A549 (cell line): ENCODE measurements at regions not wholly inside any gene's neighbourhood (a gene's known extent, or its start where the extent isn't known, plus 50 kb on each side); places are given as distances from the start of the nearest gene placed in this dataset.
"Not testable (repeated sequence)": the region's sequence is repeated elsewhere in the genome, so short reads cannot be mapped to it uniquely, and the experiment has no call there.

Experiments used
- ATAC-seq, 2 experiments: fragments of 200-7000 bp in 1 of 2; fragments of >200 bp in 1 of 2; cut with Nextera tagmentation in 1 of 2; cut with Tn5 transposase in 1 of 2; 3 replicates each; pipeline versions ENCODE4 v1.8.0 to v1.9.1; 2018 to 2020; ENCODE audit warnings: mild to moderate bottlenecking in 1 of 2, moderate library complexity in 1 of 2
- CTCF ChIA-PET: fragments of 300-600 bp; sonication (Branson Sonifier 250); formaldehyde crosslinking; extraction: SDS; loops from one replicate; lab custom pipeline; 2021; ENCODE audit warnings: antibody characterized with exemption, inconsistent platforms; lab: Yijun Ruan, JAX
- POLR2A ChIA-PET: fragments of 350-600 bp; formaldehyde crosslinking; extraction: SDS; loops from one replicate; lab custom pipeline; 2021; ENCODE audit warnings: antibody characterized with exemption, inconsistent platforms; lab: Yijun Ruan, JAX
- DNase-seq, 2 experiments: peaks; one replicate each; pipeline versions ENCODE4 v3.0.0 to v3.0.0-alpha.2; 2011 to 2016; ENCODE audit warnings: low read depth in 1 of 2, low spot score in 1 of 2
- FAIRE-seq: peaks from 2 replicates; lab custom pipeline; 2011; peaks lifted over from hg19 to GRCh38; lab: Jason Lieb, UNC
- H3K27ac ChIP-seq, 2 experiments: fragments of >200 bp; sonication (Bioruptor Twin); formaldehyde crosslinking; 3 replicates each; pipeline ENCODE4 v1.5.1; 2016 to 2017
- H3K4me1 ChIP-seq: fragments of >200 bp; sonication (Bioruptor Twin); formaldehyde crosslinking; 3 replicates; pipeline ENCODE4 v1.6.1; 2016
- H3K4me2 ChIP-seq: fragments of >200 bp; sonication (Bioruptor Twin); formaldehyde crosslinking; 3 replicates; pipeline ENCODE4 v1.6.1; 2016
- H3K4me3 ChIP-seq: fragments of >200 bp; sonication (Bioruptor Twin); formaldehyde crosslinking; 3 replicates; pipeline ENCODE4 v1.5.1; 2016
- H3K9me3 ChIP-seq: fragments of >200 bp; sonication (Bioruptor Twin); formaldehyde crosslinking; 3 replicates; pipeline ENCODE4 v1.6.1; 2016
- BHLHE40 ChIP-seq: IDR thresholded peaks from 2 replicates; pipeline ENCODE4 v1.6.1; 2012; ENCODE audit warnings: low read depth, low read length, inconsistent platforms
- CHD2 ChIP-seq: fragments of 150-350 bp; IDR thresholded peaks from 2 replicates; pipeline ENCODE4 v1.6.1; 2014; ENCODE audit warnings: low read length; ENCODE audit not compliant: partially characterized antibody
- FOSL2 ChIP-seq, 2 experiments: fragments of 450-650 bp in 1 of 2; fragments of >200 bp in 1 of 2; sonication (Bioruptor Twin) in 1 of 2; formaldehyde crosslinking; IDR thresholded peaks; 2 replicates each; pipeline versions ENCODE4 v1.5.0 to v1.6.1; 2016 to 2020; ENCODE audit warnings: mild to moderate bottlenecking in 1 of 2, moderate library complexity in 1 of 2
- PHF8 ChIP-seq: fragments of 200-600 bp; sonication (generic); IDR thresholded peaks from 2 replicates; pipeline ENCODE4 v1.6.1; 2016; ENCODE audit warnings: low read depth, mild to moderate bottlenecking, antibody characterized with exemption, moderate library complexity, borderline replicate concordance
- RARB ChIP-seq: fragments of 250-450 bp; sonication (Bioruptor Pico); IDR thresholded peaks from 2 replicates; pipeline ENCODE4 v1.8.0; 2021; ENCODE audit warnings: mild to moderate bottlenecking, moderate library complexity
- RCOR1 ChIP-seq: fragments of 150-350 bp; IDR thresholded peaks from 2 replicates; pipeline ENCODE4 v1.6.1; 2014; ENCODE audit warnings: antibody characterized with exemption, low read length, low read depth
- RFX5 ChIP-seq: fragments of 450-650 bp; IDR thresholded peaks from 2 replicates; pipeline ENCODE4 v1.7.1; 2014; ENCODE audit warnings: antibody characterized with exemption, mild to moderate bottlenecking, moderate library complexity
- TP53 ChIP-seq: fragments of 250-450 bp; sonication (Bioruptor Pico); IDR thresholded peaks from 2 replicates; pipeline ENCODE4 v1.5.0; 2021; ENCODE audit warnings: mild to moderate bottlenecking, moderate library complexity
- ZNF302 ChIP-seq: fragments of 250-450 bp; sonication (Bioruptor Pico); IDR thresholded peaks from 2 replicates; pipeline ENCODE4 v1.9.0; 2021; ENCODE audit warnings: inconsistent platforms, mild to moderate bottlenecking, moderate library complexity
- WGBS: methylation state at CpG from one replicate; pipeline ENCODE4 v1.1.6; 2017; ENCODE audit errors: missing lambda C conversion rate; 5-methylcytosine and 5-hydroxymethylcytosine counted together
- TF ChIP-seq, protein P1 (sequence below): fragments of 250-450 bp; sonication (Bioruptor Pico); IDR thresholded peaks from 2 replicates; pipeline ENCODE4 v1.5.0; 2021; ENCODE audit warnings: mild to moderate bottlenecking, moderate library complexity, borderline replicate concordance
- TF ChIP-seq, protein P2 (sequence below): fragments of 450-650 bp; IDR thresholded peaks from 2 replicates; pipeline ENCODE4 v1.6.1; 2014; ENCODE audit warnings: antibody characterized with exemption
- TF ChIP-seq, protein P3 (sequence below): fragments of >200 bp; sonication (Bioruptor Twin); formaldehyde crosslinking; IDR thresholded peaks from 3 replicates; pipeline ENCODE4 v1.5.1; 2016
- TF ChIP-seq, protein P4 (sequence below): fragments of 250-450 bp; sonication (Bioruptor Pico); IDR thresholded peaks from 2 replicates; pipeline ENCODE4 v1.5.0; 2020; ENCODE audit warnings: low read depth, mild to moderate bottlenecking, moderate library complexity

DNA sequence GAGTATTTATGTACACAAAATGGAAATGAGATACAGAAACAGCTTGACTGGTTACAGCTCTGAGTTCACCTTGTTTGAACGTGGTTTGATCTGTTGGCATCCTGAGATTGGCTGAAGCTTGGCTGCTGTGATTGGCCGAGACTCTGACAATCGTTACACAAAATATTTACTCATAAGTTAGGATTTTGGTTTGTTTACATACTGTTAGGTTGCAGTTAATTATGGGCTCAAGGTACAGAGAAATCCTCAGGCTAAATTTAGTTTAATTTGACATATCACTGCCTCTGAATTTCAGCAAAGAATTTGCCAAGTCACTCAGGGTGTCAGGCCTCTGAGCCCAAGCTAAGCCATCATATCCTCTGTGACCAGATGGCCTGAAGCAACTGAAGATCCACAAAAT is 227.3 kb downstream of the COPRS start:
- Histone ChIP-seq H3K4me1 (no peaks in the 10 kb centered on the region), H3K4me2 (no peak overlapping the region), H3K9me3 (peaks cover 6% of the 10 kb centered on the region; the same call in 2 of the 3 replicates), H3K4me3 (no peak overlapping the region), H3K27ac (no peak overlapping the region)
- TF ChIP-seq, protein P1, sequence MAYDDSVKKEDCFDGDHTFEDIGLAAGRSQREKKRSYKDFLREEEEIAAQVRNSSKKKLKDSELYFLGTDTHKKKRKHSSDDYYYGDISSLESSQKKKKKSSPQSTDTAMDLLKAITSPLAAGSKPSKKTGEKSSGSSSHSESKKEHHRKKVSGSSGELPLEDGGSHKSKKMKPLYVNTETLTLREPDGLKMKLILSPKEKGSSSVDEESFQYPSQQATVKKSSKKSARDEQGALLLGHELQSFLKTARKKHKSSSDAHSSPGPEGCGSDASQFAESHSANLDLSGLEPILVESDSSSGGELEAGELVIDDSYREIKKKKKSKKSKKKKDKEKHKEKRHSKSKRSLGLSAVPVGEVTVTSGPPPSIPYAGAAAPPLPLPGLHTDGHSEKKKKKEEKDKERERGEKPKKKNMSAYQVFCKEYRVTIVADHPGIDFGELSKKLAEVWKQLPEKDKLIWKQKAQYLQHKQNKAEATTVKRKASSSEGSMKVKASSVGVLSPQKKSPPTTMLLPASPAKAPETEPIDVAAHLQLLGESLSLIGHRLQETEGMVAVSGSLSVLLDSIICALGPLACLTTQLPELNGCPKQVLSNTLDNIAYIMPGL: no peak
- no peak for TF ChIP-seq FOSL2 (IDR thresholded peaks at IDR 0.05)
- no peak for TF ChIP-seq FOSL2 (CRISPR knock-in tag; IDR thresholded peaks at IDR 0.05)
- TF ChIP-seq ZNF302: no peak
- TF ChIP-seq RCOR1: no peak
- TF ChIP-seq, protein P2, sequence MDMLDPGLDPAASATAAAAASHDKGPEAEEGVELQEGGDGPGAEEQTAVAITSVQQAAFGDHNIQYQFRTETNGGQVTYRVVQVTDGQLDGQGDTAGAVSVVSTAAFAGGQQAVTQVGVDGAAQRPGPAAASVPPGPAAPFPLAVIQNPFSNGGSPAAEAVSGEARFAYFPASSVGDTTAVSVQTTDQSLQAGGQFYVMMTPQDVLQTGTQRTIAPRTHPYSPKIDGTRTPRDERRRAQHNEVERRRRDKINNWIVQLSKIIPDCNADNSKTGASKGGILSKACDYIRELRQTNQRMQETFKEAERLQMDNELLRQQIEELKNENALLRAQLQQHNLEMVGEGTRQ: no peak
- TF ChIP-seq RFX5: no peak
- TF ChIP-seq TP53 (CRISPR knock-in tag): no peak
- no peak for DNase-seq
- ATAC-seq: no peak
- no peak for FAIRE-seq
- ChIA-PET CTCF (interaction anchor here (1.6 kb wide), 1 partner anchor 211 kb away, joined by 5 read pairs; no protein-coding TSS in a partner anchor), POLR2A (no interaction called here)
- WGBS: 57% methylated on average over 3 of the region's 3 CpGs

DNA sequence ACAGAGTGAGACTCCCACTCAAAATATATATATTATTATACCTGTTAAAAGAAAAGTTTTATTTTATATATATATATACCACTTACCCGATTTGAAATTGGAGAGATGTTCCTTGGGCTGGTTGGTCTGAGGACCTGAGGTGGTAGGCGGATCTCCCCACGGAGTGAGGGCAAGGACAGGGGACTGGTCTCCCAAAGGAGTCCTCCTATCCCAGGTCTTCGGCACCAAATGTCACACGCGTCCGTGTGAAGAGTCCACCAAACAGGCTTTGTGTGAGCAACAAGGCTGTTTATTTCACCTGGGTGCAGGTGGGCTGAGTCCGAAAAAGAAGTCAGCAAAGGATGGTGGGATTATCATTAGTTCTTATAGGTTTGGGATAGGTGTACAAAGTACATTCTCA is 228.2 kb downstream of the COPRS start:
- DNase-seq, POLR2A ChIA-PET, ATAC-seq, H3K4me2 ChIP-seq, FAIRE-seq, H3K4me1 ChIP-seq, H3K4me3 ChIP-seq, H3K27ac ChIP-seq: not testable (repeated sequence)
- 67% methylated on average over 8 of the region's 8 CpGs for WGBS
- peaks cover 15% of the 10 kb centered on the region; the same call in 2 of the 3 replicates for H3K9me3 ChIP-seq
- CTCF ChIA-PET: interaction anchor here (1.6 to 2.3 kb wide), 2 partner anchors 211 to 212 kb away, joined by 5 to 6 read pairs; no protein-coding TSS in a partner anchor

DNA sequence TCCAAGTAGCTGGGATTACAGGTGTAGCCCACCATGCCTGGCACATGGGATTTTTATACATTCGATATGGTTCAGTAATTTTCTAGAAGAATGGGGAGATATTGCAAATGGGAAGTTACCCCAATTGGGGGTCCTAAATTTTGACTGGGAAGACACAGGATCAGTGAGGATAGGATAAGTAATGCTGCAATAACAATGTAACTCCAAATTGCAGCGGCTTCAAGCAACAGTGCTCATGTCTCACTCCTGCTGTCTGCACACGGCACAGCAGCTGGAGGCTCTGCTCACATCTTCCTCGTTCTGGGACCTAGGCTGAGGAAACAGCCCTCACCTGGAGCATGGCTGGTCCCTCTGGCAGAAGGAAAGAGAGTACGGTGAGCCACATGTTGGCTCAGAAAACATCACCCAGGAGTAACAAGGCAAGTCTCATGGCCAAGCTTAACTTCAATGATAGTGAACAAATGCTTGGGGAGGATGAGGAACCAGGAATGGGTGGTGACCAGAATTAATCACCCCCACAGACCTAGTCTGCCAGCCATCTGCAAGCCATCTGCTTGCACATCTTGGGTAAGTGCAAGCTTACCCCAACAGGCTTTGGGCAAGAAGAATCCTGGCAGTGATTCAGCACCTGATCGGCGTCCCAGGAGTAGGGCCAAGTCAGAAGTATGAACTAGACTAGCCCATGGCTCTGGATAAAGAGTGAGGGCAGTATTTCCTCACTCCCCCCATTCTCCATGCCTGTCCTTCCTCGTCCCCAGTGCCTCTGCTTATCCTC is 229.2 kb downstream of the COPRS start:
- ChIA-PET CTCF (interaction anchor here (2.3 kb wide), 1 partner anchor 212 kb away, joined by 6 read pairs; no protein-coding TSS in a partner anchor), POLR2A (no interaction called here)
- no peak overlapping the region for H3K27ac ChIP-seq
- FAIRE-seq: no peak
- H3K4me2 ChIP-seq: no peak overlapping the region
- no peaks in the 10 kb centered on the region for H3K4me1 ChIP-seq
- no peak for DNase-seq
- H3K4me3 ChIP-seq: no peak overlapping the region
- peaks cover 22% of the 10 kb centered on the region for H3K9me3 ChIP-seq
- 48% methylated on average over 8 of the region's 8 CpGs for WGBS
- ATAC-seq: no peak
- TF ChIP-seq BHLHE40 (no peak), RARB (CRISPR knock-in tag) (no peak), PHF8 (no peak), CHD2 (no peak)
- TF ChIP-seq, protein P3, sequence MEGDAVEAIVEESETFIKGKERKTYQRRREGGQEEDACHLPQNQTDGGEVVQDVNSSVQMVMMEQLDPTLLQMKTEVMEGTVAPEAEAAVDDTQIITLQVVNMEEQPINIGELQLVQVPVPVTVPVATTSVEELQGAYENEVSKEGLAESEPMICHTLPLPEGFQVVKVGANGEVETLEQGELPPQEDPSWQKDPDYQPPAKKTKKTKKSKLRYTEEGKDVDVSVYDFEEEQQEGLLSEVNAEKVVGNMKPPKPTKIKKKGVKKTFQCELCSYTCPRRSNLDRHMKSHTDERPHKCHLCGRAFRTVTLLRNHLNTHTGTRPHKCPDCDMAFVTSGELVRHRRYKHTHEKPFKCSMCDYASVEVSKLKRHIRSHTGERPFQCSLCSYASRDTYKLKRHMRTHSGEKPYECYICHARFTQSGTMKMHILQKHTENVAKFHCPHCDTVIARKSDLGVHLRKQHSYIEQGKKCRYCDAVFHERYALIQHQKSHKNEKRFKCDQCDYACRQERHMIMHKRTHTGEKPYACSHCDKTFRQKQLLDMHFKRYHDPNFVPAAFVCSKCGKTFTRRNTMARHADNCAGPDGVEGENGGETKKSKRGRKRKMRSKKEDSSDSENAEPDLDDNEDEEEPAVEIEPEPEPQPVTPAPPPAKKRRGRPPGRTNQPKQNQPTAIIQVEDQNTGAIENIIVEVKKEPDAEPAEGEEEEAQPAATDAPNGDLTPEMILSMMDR: no peak
- TF ChIP-seq, protein P4, sequence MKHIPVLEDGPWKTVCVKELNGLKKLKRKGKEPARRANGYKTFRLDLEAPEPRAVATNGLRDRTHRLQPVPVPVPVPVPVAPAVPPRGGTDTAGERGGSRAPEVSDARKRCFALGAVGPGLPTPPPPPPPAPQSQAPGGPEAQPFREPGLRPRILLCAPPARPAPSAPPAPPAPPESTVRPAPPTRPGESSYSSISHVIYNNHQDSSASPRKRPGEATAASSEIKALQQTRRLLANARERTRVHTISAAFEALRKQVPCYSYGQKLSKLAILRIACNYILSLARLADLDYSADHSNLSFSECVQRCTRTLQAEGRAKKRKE (CRISPR knock-in tag): no peak
- TF ChIP-seq, all 56 proteins: peak for 0
